Stimulated activated CD8-positive, alpha-beta memory T cell treated with anti-CD3 and anti-CD28 coated beads, Interleukin-4, amount 100 ng/mL, for 48 hours (primary cell): ENCODE measurements at regions not wholly inside any gene's neighbourhood (a gene's known extent, or its start where the extent isn't known, plus 50 kb on each side); places are given as distances from the start of the nearest gene placed in this dataset.

ENCODE experiments used
- DNase-seq: peaks from one replicate; pipeline ENCODE4 v3.0.0-alpha.2; 2020

DNA sequence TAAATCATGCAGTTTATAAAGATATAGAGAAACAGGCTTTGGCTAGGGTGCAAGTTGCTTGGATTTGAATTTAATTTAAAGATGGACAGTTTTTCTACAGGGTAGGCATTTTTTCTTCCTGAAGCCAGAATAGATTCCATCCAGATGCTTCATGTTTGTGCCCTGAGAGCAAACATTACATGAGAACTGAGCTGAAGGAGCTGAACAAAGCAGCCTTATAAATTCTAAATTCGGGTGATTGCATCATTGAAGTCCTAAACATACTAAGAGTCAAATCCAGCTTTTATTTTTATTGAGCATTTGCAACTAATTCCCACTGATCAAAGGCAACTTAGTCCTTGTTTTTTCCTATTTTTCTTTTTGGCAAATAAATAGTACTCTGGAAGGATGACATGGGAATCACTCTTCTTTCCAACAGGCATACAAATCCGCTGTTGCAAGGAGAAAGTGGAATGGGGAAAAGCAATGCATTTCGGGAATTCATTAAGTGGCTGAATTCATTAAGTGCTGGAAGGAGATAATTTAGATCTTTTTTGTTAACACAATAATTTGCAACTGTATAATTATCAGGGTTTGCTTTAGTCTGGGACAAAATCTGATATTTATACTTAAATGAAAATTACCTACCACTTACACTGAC is 828.0 kb downstream of the SLC4A3 start:
- DNase-seq = no peak

DNA sequence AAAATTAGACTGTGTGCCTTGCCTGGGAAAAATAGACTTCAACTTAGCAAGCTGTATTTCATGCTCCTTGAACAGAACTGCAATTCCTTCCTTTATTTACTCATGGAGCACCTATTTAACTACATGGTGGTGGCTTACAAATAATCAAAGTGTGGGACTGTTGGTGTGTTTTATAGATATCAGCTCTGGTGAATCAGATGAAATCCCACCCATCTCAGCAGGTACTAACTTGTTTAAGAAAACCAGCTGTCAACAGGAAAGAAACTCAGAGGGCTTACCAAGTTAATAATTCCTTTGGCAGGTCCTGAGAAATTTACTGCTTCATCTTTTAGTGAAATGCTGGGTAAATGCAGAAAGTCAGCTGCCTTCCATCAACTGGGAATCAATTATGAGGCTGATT is 830.6 kb downstream of the SLC4A3 start:
- DNase-seq = no peak

DNA sequence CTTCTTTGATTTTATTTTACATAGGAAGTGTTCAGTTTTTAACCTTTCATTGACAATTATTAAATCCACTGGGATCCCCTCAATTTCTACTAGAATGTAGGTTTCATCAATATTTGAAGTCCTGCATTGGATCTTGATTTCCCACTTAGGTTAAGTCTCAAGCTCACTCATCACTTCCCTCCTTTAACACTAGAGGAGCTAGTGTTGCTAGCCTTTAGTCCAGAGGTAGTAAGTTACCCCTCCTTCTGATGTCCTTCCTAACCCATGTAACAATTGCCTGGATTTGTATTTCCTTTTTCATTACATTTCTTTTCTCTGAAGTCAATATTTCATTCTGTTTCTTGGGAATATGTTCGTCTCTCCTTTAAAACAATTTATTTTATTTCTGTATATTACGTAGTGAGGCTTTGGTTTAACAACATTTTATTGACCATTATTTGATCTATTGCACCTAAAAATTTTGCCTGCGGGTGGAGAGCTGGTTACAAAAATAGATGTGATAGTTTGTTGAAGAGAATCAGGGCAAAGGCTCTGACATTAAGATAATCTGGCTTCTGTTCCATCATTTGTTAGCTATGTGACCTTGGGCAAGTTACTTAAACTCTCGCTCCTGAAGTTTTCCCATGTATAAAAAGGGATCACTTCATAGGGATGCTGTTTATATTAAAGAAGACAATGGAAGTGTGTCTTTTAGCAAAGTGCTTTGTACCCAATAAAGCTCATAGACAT is 833.0 kb downstream of the SLC4A3 start:
- no peak for DNase-seq

DNA sequence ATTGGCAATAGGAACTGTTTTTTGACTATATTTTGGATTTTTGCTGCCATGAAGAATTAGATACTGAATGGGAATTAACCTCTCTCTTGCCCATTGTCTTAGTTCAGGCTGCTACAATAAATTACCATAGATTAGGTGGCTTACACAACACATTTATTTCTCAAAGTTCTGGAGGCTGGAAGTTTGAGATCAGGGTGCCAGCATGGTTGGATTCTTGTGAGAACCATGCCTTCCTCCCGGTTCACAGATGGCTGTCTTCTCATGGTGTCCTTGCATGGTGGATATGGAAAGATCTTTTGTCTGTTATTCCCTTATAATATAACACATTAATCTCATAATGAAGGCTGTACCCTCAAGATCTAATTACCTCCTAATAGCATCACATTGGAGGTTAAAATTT is 836.4 kb downstream of the SLC4A3 start:
- no peak for DNase-seq

DNA sequence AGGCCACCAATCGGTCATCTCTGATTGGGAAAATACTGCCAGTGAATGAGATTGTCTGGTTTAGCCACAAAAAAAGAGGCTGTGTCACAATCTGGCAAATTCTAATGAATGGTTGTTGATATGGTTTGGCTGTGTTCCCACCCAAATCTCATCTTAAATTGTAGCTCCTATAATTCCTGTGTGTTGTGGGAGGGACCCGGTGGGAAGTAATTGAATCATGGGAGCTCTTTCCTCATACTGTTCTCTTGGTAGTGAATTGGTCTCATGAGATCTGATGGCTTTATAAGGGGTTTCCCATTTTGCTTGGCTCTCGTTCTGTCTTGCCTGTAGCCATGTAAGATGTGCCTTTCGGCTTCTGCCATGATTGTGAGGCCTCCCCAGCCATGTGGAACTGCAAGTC is 838.3 kb downstream of the SLC4A3 start:
- DNase-seq = no peak

DNA sequence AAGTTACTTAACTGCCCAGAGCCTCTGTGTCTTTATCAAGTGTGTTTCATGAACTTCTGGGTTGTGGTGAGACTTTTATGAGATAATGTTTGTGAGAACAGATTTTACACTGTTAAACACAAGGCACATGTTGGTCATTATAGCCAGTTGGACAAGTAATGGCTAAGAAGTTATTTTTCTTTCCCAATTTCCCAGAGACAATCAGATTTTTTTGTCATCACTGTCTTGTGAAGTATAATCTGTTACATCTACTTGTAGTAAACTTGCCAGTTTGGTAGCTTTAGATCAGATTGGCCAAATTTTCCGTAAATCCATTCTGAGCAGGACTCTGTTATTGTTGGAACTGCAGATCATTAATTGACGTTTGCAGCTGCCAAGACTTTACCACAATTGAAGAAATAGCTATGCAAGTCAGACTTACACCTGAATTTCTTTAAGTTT is 838.8 kb downstream of the SLC4A3 start:
- DNase-seq = no peak

DNA sequence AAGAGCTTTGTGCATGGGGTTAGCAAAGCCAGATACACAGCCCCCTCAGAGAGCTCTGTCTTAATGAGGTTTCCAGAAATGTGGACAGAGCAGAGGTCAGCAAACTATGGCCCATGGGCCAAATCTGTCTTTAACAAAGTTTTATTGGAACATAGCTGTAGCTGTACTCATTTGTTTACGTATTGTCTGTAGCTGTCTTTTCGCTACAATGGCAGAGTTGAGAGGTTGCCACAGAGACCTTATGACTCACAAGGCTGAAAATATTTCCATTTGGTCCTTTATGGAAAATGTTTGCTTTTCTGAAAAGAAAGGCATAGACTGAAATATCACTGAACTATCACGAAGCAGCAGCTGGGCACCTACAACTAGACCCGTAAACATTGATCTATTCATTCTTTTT is 841.8 kb downstream of the SLC4A3 start:
- DNase-seq = no peak

DNA sequence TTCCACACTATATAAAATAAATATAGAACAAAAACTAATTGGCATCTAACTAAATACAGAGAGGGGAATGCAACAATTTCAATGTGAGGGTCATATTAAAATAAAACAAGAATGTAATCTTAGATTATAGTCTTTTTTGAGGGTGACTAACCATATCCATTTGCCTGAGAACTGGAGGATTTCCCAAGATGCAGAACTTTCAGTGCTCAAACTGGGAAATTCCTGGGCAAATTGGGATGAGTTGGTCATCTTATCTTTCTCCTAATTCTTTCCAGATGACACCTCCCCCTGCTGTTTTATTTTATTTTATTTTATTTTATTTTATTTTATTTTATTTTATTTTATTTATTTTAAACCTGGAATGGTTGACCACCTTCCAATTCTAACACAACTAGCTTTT is 846.2 kb downstream of the SLC4A3 start:
- no peak for DNase-seq

DNA sequence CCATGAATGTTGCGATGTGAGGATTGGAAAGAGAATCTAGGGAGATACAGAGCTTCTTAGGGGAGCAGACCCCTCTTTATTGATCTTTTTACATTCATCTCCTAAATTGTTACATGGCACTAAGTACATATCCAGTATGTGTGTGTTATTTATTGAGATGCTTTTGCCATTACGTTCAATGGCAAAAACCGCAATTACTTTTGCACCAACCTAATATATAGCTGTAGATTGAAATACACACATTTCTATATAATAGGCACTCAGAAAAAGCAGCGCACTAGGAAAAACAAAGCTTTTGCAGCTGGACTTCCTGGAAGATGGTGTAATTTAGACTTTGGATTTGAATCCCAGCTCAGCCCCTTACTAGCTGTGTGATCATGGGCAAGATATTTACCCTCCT is 849.4 kb downstream of the SLC4A3 start:
- DNase-seq = no peak

DNA sequence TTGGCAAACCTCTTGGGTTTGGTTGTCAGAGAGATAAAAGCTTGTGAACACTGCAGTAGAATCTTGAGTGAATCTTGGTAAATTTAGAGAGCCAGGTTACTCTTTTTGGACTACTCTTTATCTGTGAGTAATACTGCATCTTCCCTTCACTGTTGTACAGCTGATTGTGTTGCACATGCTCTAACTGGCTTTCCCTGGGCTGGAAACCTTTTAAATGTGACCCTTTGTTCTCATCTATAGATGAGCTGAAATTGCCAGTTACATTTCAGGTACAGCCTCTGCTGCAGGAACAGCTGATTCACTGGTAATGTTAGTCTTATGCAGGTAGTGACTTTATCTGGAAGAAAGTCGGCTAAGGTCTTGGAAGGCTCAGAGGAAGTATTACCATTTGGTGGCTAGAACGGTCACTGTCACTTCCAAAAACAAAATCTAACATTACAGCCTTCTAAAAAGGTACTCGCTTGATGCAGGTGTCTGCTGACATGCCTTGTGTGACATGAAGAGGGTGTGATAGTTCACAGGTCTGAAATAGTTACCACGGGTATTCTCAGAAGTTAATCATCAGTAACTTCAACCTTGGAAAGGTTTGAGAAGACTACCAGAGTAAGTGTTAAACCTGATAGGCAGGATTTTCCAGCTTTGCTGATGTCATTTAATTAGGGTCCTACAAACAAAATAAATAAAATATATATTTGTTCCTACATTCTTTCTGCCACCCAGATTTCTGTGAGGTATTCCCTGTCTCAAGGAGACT is 851.1 kb downstream of the SLC4A3 start:
- no peak for DNase-seq

DNA sequence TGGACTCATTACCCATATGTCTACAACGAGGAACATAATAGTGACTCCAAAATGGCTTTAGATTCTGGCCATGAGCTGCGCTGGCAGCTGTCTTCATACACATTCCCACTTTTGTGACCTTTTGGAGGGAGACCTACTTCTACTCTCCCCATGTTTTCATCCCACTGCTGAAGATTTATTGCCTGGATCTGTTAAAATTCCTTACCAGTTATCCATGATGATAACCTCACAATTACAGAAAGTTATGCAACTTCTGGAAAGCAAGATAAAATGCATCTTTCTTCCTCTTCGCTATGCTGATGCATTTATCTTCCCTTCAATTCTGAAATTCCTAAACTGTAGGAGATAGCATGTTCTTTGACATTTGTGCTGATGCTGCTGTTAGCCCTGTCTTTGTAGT is 855.3 kb downstream of the SLC4A3 start:
- DNase-seq = no peak

DNA sequence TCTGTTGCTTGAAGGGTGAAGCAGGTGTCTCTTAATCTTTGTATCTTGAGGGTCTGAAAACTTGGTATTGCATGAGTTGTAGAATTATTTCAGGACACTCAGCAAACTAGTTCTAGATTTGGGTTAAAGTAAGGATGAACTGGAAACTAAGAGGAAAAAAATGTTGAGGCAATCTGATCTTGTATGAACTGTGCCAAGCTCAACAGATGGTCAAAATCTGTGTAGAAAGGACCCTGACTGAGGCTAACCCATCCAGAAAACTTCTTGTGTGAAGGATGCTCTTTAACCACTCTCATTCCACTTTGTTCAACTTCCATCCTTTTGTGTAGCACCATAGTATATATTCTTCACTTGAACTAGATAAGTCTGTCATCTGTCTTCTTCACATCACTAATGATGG is 861.7 kb downstream of the SLC4A3 start:
- DNase-seq = no peak

DNA sequence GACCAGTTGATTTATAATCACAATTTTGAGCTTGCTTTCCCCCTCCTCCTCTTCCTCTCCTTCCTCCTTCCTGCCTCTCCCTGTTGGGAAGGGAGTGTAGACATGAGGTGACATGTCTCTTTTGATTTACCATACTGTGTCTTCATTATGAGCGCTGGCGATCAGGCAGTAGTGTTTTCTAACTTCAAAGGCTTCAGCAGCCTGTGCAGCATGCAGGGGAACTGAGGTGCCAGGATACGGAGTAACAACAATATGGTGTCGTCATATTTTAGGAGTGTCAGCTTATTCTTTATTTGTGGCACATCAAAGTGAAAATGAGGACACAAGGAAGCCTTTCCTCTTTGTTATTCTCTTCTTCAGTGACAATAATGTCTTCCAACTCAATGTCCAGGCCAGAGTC is 864.2 kb downstream of the SLC4A3 start:
- no peak for DNase-seq

DNA sequence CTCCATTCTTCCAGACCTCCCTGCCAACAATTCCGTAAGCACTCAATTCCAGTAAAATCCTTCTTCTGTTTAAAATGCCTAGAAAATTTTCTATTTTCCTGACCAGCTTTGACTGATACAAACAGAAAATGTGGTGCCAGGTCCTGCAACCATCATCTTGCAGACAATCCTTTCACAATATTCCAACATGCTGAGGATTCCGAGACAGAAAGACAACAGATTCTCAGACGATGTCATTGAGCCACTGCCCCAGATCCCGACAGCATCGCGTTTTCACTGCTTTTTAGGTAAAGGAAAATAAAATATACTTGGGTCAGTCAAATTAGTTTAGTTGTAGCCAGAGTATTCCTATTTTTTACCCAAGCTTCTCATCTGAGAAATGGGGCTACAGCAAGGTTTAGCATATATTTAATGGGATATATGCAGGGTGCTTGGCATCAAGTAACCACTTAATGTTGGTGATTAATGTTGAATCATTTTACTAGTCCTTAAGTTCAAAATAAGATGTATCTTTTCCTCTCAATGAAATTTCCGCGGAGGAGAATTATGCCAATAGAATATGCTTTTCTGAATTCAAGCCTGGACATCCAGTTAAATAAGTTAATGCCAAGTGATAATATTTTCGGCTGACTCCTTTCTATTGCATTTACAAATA is 866.6 kb downstream of the SLC4A3 start:
- no peak for DNase-seq

DNA sequence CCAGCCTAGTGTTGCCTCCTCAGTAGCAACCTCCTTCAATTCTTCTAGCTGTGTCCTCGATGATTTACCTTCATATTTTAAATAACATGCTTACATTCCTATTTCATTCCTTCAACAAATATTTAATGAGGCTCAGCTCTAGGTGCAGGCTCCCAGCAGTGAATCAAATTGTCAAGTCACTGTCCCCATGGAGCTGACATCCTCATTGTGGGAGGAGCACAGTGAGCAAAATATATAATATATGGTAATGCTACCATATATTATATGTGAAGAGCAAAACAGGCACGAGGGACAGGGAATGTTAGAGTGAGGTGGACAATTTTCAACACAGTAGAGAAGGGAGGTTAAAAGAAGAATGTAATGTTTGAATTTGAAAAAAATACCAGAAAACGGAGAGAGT is 869.1 kb downstream of the SLC4A3 start:
- DNase-seq = no peak

DNA sequence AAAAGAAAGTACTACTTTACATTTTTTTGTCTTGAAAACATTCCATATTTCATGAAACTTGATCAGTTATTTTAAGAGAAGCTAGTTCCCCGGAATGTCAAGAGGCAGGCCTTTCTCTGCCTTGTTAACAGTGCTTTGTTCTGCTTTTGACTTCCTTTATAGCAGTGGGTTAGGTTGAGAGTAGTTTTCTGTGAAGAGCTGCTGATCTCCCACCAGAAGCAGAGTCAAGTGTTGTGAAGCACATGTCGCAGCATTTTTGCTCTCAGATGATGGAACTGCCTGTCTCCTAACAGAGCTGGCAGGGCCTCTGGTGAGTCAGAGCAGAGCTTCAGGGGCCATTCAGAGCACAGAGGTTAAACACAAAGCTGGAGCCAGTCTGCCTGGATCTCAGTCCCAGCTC is 871.8 kb downstream of the SLC4A3 start:
- DNase-seq = no peak

DNA sequence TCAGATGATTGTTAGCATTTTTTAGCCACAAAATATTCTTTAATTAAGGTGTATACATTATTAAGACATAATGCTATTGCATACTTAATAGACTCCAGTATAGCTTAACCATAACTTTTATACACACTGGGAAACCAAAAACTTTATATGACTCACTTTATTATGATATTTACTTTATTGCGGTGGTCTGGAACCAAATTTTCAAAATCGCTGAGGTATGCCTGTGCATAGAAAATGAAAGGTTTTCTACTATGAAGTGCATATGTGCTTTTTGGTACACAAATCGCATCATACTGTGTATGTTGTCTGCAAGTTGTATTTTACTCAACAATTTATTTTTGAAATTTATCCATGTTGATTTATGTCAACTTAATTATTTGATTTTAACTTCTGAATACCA is 875.1 kb downstream of the SLC4A3 start:
- no peak for DNase-seq

DNA sequence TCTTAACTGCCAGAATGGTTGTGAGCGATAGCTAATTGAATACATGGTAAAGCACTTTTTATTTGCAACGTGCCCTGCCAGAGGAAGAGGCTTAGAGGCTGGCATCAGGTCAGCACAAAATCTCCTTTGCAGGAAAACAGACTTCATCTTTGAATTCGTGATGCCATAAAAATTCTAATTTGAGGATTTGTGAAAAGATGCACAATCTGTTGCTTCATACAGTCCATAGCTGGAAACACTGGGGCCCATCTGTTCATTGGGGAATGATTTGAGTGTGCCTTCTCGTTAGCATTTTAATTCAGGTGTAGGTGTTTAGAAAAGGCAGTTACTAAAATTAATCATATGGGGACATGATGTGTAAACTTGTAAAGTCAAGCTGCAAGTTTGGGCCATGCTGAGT is 876.0 kb downstream of the SLC4A3 start:
- no peak for DNase-seq

DNA sequence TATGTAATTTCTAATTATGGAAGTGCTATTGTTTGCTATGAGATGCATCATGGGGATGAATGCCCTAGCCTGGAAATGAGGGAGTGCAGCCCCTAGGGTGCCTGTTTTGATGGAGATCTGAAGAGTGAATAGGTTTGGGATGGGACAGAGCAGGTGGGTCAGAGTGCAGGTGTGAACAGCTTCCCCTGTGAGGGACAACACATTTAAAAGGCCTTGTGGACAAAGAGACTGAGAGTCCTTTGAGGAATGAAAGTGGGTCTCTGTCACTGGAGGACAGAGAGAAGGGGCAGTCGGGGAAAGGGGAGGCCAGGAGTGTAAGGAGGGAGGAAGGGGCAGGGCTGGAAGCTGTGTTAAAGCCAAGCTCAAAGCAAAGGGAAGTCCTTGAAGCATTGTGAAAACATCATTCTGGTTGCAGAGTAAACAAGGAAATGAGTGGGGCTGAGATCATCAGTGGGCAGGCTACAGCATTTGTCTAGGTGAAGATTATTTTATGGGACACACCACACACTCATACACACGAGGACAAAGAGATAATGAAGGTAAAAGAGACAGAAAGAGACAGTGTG is 877.6 kb downstream of the SLC4A3 start:
- no peak for DNase-seq

DNA sequence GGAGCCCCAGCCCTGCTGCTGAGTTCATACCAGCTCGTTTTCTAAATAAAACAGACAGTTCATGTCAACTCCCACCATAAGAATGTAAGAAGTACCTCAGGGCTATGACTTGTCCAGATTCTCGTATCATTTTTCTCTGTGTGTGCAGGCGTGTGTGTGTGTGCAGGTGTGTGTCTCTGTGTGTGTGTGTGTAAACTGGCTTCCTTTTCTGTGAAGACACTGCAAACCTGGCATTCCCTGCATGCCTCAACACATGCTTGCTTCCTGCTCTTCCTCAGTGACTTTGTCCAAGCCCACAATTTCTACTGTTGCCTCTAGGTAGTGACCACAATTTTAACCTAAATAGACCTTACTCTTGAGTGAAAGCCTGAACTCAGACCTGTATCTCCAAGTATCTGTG is 879.0 kb downstream of the SLC4A3 start:
- DNase-seq = no peak

DNA sequence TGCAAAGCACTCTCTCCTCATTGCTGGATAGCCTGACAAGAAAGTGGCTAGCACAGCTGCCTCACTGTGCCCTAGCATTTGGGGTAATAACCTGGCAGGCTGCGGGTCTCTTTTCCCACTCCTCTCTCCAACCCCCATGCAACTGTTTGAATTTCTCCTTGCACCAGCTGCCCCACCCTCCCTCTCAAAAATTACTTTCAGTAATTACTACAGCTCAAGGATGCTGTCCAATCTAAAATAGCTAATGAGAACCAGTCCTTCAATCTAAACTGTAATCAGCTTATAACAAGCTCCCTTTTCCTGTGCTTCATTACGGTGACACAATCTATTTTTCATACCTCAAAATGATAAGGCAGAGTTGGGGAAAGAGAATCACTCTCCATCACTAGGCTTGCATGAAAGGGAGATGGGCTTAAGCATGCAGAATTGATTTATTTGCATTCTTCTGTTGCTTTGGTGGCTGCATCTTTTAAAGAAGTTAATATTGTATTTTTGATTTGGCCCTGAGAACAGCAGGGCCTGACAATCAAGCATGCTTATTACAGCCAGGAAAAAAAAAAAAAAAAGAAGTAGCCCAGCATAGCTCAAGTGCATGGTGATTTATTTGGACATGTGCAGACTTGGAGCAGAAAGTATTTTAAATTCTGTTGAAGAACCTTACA is 881.8 kb downstream of the SLC4A3 start:
- DNase-seq = no peak

DNA sequence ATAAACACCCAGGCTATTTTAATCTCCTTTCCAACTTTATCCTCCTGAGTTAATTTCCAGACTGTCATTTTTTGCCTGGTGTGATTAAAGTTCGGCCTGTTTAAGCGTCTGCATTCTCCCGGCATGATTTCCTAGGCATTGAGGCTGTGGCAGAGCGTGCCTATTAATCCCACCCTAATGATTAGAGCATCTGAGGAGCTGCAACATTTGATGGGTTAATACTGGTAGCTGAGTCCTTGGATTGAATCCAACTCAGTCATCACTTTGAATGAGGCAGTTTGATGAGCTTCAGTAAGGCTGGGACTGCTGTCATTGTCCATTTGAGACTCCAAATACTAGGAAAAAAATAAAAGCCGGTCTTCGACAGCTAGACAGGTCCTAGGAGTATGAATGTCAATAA is 882.5 kb downstream of the SLC4A3 start:
- DNase-seq = no peak

DNA sequence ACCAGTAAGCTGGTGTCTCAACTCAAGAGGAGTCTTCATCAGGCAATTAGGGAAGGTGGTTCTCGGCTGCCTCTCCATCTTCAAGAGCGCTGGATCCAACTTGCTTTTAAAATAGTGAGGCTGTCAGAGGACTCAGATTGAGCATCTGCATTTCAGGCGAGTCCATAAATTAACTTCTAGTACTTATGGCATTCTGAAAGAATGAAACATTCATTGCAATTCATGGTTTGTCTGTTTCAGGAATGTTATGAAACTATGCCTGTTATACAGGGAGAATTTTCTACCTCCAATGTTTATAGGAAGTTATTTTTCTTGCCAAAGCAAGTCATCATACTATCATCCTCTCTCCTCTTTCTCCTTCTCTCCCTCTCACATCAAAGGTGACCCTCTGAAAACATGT is 883.2 kb downstream of the SLC4A3 start:
- DNase-seq = no peak
